Ishikawa (cell line): ENCODE measurements at regions not wholly inside any gene's neighbourhood (a gene's known extent, or its start where the extent isn't known, plus 50 kb on each side); places are given as distances from the start of the nearest gene placed in this dataset.

Experiments used
- CEBPB ChIP-seq: IDR thresholded peaks from 2 replicates; pipeline ENCODE4 v1.6.1; 2012
- CREB1 ChIP-seq: IDR thresholded peaks from 2 replicates; pipeline ENCODE4 v1.6.1; 2012; ENCODE audit warnings: low read depth
- EGR1 ChIP-seq: IDR thresholded peaks from 2 replicates; pipeline ENCODE4 v1.6.1; 2012
- EP300 ChIP-seq: IDR thresholded peaks from 2 replicates; pipeline ENCODE4 v1.6.1; 2012; ENCODE audit warnings: borderline replicate concordance
- FOXM1 ChIP-seq: IDR thresholded peaks from 2 replicates; pipeline ENCODE4 v1.6.1; 2012; ENCODE audit warnings: low read depth, borderline replicate concordance
- MAX ChIP-seq: IDR thresholded peaks from 2 replicates; pipeline ENCODE4 v1.6.1; 2012
- NFIC ChIP-seq: IDR thresholded peaks from 2 replicates; pipeline ENCODE4 v1.6.1; 2012
- RAD21 ChIP-seq: IDR thresholded peaks from 2 replicates; pipeline ENCODE4 v1.6.1; 2012; ENCODE audit warnings: low read depth
- TAF1 ChIP-seq: IDR thresholded peaks from 2 replicates; pipeline ENCODE4 v1.6.1; 2012; ENCODE audit warnings: low read depth, mild to moderate bottlenecking
- TCF12 ChIP-seq: IDR thresholded peaks from 2 replicates; pipeline ENCODE4 v1.6.1; 2012; ENCODE audit warnings: low read depth
- TEAD4 ChIP-seq: IDR thresholded peaks from 2 replicates; pipeline ENCODE4 v1.6.1; 2012
- USF1 ChIP-seq: IDR thresholded peaks from 2 replicates; pipeline ENCODE4 v1.6.1; 2012
- YY1 ChIP-seq: IDR thresholded peaks from 2 replicates; pipeline ENCODE4 v1.6.1; 2012; ENCODE audit warnings: low read depth
- ZBTB7A ChIP-seq: IDR thresholded peaks from 2 replicates; pipeline ENCODE4 v1.6.1; 2012; ENCODE audit warnings: low read depth
- TF ChIP-seq, protein P1 (sequence below): IDR thresholded peaks from 2 replicates; pipeline ENCODE4 v1.6.1; 2012; ENCODE audit warnings: low read depth, mild to moderate bottlenecking

DNA sequence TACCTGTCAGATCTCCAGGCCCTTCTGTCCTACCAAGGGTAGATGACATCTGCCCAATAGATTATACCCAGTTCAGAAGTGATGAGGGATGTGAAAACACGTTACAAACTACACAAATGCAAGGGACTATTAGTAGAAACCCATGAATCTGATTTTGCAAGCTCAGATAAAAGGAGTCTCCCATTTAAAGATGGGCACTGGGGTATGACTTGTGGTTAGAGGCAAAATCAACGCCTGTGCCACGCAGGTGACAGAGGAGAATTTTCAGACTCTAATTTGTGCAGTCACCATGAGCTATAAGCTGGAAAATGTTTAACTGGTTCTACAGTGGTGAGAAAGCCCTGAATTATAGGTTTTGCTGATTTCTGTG, 184.4 kb upstream of the LPP start:
- TF ChIP-seq MAX, result no peak
- no peak for TF ChIP-seq EP300
- no peak for TF ChIP-seq USF1
- no peak for TF ChIP-seq YY1
- no peak for TF ChIP-seq FOXM1
- no peak for TF ChIP-seq TAF1
- no peak for TF ChIP-seq CREB1
- TF ChIP-seq, protein P1, sequence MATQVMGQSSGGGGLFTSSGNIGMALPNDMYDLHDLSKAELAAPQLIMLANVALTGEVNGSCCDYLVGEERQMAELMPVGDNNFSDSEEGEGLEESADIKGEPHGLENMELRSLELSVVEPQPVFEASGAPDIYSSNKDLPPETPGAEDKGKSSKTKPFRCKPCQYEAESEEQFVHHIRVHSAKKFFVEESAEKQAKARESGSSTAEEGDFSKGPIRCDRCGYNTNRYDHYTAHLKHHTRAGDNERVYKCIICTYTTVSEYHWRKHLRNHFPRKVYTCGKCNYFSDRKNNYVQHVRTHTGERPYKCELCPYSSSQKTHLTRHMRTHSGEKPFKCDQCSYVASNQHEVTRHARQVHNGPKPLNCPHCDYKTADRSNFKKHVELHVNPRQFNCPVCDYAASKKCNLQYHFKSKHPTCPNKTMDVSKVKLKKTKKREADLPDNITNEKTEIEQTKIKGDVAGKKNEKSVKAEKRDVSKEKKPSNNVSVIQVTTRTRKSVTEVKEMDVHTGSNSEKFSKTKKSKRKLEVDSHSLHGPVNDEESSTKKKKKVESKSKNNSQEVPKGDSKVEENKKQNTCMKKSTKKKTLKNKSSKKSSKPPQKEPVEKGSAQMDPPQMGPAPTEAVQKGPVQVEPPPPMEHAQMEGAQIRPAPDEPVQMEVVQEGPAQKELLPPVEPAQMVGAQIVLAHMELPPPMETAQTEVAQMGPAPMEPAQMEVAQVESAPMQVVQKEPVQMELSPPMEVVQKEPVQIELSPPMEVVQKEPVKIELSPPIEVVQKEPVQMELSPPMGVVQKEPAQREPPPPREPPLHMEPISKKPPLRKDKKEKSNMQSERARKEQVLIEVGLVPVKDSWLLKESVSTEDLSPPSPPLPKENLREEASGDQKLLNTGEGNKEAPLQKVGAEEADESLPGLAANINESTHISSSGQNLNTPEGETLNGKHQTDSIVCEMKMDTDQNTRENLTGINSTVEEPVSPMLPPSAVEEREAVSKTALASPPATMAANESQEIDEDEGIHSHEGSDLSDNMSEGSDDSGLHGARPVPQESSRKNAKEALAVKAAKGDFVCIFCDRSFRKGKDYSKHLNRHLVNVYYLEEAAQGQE, result no peak
- no peak for TF ChIP-seq NFIC
- TF ChIP-seq CEBPB, result no peak
- TF ChIP-seq ZBTB7A, result no peak
- no peak for TF ChIP-seq TCF12
- TF ChIP-seq RAD21, result no peak
- TF ChIP-seq EGR1, result no peak

DNA sequence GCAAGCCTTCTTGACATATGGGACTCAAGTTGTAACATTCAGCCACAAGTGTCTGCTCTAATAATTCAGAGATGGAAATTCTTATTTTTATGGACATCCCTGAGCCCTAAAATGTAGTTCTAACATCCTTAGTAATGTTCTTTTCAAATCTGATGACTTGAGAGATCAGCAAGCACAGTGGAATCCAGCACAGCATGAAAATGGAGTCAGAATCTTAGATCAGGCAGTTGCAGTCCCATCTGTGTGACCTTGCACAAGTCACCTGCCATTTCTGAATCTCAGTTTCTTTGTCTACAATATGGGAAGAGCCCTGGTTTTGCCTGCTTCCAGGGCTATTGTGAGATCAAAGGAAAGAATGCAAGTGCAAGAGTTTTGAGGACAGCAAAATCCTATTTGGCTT, 183.9 kb upstream of the LPP start:
- TF ChIP-seq, protein P1, result no peak
- no peak for TF ChIP-seq EGR1
- TF ChIP-seq TEAD4, result no peak
- TF ChIP-seq MAX, result no peak
- TF ChIP-seq ZBTB7A, result no peak
- no peak for TF ChIP-seq NFIC
- no peak for TF ChIP-seq EP300
- TF ChIP-seq TAF1, result no peak
- TF ChIP-seq CREB1, result no peak
- TF ChIP-seq YY1, result no peak
- TF ChIP-seq RAD21, result no peak
- no peak for TF ChIP-seq CEBPB

DNA sequence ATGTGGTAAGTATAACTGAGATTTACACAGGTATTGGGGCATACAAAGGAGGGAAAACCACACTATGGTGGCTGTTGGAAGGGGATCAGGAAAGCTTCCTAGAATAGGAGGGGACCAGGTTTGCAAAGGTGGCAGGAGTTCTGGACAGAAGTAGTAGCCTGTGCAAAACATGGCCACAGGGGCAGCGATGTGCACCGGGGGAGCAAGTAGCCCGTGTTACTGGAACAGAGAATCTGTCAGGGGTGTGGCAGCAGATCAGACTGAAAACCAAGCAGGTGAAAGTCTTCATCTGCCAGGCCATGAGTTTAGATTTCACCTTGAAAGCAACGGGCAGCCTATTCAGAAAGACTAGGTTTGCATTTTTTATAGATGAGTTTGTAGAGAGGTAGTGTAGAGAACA, 182.3 kb upstream of the LPP start:
- TF ChIP-seq EGR1 (no peak), TCF12 (no peak), FOXM1 (no peak), RAD21 (no peak), TEAD4 (no peak), CEBPB (no peak), ZBTB7A (no peak), TAF1 (no peak), USF1 (no peak), YY1 (no peak), CREB1 (no peak), MAX (no peak), EP300 (no peak), NFIC (no peak)
- TF ChIP-seq, protein P1, result no peak

DNA sequence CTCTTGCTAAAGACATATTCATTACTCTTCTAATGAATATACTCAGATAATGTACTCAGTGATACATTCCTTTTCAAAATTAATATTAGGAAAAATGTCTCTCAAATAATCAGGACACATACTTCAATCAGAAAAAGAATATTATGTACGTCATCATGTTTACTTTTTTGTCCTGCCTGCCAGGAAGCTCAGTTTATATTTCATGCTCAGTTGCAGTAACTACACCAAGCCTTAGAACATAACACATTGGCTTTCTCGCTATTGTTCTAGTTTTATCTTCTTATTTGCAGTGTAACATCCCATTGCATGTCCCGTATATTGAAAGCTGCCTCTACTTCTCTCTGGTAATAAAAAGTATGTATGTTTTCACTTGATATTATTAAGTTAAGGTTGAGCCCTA, 181.5 kb upstream of the LPP start:
- TF ChIP-seq TEAD4 (no peak), TCF12 (no peak), ZBTB7A (no peak), EGR1 (no peak), EP300 (no peak), RAD21 (no peak), TAF1 (no peak), MAX (no peak), YY1 (no peak), NFIC (no peak), CREB1 (no peak), FOXM1 (no peak), USF1 (no peak), CEBPB (no peak)
- TF ChIP-seq, protein P1, result no peak
